GM20000 (cell line): ENCODE measurements at regions not wholly inside any gene's neighbourhood (a gene's known extent, or its start where the extent isn't known, plus 50 kb on each side); places are given as distances from the start of the nearest gene placed in this dataset.

ENCODE experiments used
- DNase-seq: peaks from one replicate; pipeline ENCODE4 v3.0.0; 2012; ENCODE audit warnings: low spot score
- CTCF ChIP-seq: IDR thresholded peaks from 2 replicates; pipeline ENCODE4 v1.5.1; 2012; ENCODE audit warnings: mild to moderate bottlenecking, control low read depth; ENCODE audit errors: extremely low read depth, missing control alignments

DNA sequence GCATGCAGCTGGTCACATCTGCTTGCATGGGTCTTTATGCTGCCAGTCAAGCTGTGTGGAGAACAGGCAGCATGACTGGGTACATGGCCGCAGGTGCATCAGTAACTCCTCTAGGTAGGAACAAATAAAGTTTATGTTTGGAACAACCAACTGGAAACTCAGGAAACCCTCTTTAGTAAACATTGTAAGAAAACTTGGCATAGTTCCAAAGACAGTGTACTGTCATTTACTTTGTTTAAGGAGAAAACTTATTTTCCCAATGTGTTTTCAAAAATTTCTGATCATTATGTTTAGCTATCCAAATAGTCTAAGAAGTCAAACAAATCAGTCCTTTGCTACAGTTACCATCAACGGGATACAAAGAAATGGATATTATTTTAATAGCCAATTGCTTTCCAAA lies 386.0 kb downstream of the CHSY3 start:
- TF ChIP-seq CTCF, result no peak
- DNase-seq, result no peak

DNA sequence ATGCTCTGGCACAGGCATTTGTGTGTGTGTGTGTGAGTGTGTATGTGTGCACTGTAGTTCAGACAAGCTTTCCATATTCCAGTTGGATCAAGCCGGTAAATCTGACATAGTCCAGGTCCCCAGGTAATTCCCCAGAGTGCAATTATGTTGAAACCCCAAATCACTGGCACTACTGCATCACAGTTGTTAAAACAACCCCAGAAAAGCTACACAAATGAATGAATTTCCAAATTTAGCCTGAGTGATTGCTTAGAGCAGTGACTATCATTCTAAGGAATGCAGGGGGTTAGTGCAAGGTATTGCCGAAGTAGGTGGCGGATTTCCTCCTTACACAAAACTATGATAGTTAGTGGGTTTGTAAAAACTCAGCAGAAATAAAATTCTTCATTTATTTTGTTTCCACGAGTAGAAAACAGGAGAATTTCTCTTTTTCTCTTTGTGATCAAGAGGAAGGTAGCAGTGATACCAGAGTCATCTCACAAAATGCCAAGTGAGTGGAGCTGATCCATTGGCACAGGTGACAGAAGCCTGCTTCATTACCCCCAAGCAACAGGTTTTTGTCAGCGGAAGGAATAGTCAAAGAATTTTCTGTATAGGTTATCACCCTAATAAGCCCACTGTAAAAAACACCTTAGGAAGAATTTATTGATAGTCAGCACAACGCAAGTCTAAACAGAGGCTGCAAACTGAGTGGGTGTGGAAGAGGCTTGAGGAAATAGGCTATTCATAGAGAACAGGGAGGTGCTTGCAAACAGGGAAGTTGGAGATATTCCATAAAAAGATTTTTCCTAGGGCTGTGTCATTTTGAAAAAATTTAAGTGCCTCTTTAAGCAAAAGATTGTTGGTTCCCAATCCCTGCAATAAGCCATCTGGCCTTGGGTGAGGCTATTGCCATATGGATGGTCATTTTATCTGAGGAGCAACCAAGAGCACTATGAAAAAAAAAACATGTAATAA lies 385.1 kb downstream of the CHSY3 start:
- no peak for TF ChIP-seq CTCF
- no peak for DNase-seq

GRCh38 chr5:130287438-130287837 lies 383.2 kb downstream of the CHSY3 start:
- no peak for TF ChIP-seq CTCF
- DNase-seq, result no peak

- no peak for TF ChIP-seq CTCF
- DNase-seq, result no peak
These were observed 382.7 kb downstream of the CHSY3 start for GRCh38 chr5:130286971-130287370.

DNA sequence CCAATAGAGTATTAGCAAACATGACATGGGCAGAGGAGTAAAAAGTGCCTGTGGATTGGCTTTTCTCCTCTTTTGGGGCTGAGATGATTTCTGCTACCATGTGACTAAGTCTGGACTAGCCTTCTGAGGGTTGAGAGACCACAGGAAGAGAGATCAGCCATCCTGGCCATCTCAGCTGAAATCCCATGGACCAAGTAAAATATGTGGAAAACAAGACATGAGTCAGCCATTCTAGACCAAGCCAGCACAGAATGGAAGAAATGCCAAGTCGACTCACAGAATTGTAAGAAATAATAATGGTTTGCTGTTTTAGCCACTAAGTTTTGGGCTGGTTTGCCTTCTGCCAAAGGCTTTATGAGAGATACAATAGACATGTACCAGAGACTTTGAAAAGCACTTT lies 377.8 kb downstream of the CHSY3 start:
- no peak for DNase-seq
- no peak for TF ChIP-seq CTCF

GRCh38 chr5:130280528-130281217 lies 376.4 kb downstream of the CHSY3 start:
- no peak for TF ChIP-seq CTCF
- no peak for DNase-seq

GRCh38 chr5:130279386-130279785 lies 375.1 kb downstream of the CHSY3 start:
- no peak for TF ChIP-seq CTCF
- DNase-seq, result no peak
